Fibroblast of lung (primary cell): ENCODE measurements at regions not wholly inside any gene's neighbourhood (a gene's known extent, or its start where the extent isn't known, plus 50 kb on each side); places are given as distances from the start of the nearest gene placed in this dataset.

Experiments used
- EZH2 ChIP-seq: IDR thresholded peaks from 2 replicates; pipeline ENCODE4 v1.5.1; 2012; ENCODE audit warnings: low read length, control low read depth, mild to moderate bottlenecking; ENCODE audit errors: missing control alignments
- TF ChIP-seq, protein P1 (sequence below), 2 donors: IDR thresholded peaks in 1 of 2; conservative IDR thresholded peaks in 1 of 2; 1 replicate in 1 of 2; 2 replicates in 1 of 2; pipeline ENCODE4 v1.5.1; 2011 to 2012; ENCODE audit warnings: low read length in 2 of 2, control low read depth in 1 of 2, inconsistent platforms in 1 of 2, low read depth in 1 of 2, mild to moderate bottlenecking in 1 of 2

DNA sequence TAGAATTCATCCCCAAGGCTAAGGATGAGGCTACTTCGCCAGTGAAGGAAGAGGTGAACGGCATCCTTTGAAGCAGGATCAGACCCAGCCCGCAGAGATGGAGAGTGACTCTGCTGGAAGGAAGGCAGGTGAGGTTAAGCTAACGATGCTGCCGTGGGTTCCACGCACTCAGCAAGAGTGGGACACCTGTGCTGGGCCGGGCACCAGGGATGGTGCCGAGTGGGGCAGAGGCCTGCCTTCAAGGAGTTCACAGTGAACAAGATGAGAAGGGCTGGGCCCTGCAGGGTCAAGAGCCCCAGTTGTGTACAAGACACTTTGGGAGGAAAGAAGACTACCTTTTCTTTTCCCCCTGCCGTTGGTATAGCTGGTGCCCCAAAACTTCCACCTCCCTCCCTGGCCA, 606.6 kb downstream of the LIG4 start:
- TF ChIP-seq, protein P1, sequence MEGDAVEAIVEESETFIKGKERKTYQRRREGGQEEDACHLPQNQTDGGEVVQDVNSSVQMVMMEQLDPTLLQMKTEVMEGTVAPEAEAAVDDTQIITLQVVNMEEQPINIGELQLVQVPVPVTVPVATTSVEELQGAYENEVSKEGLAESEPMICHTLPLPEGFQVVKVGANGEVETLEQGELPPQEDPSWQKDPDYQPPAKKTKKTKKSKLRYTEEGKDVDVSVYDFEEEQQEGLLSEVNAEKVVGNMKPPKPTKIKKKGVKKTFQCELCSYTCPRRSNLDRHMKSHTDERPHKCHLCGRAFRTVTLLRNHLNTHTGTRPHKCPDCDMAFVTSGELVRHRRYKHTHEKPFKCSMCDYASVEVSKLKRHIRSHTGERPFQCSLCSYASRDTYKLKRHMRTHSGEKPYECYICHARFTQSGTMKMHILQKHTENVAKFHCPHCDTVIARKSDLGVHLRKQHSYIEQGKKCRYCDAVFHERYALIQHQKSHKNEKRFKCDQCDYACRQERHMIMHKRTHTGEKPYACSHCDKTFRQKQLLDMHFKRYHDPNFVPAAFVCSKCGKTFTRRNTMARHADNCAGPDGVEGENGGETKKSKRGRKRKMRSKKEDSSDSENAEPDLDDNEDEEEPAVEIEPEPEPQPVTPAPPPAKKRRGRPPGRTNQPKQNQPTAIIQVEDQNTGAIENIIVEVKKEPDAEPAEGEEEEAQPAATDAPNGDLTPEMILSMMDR (conservative IDR thresholded peaks at IDR 0.05 in 1 of 2, IDR thresholded peaks at IDR 0.05 in 1 of 2; ENCODE audit: low read depth in 1 of 2, low read length in 2 of 2) = no peak
- TF ChIP-seq EZH2 = no peak
